ENCODE measurements at regions not wholly inside any gene's neighbourhood (a gene's known extent, or its start where the extent isn't known, plus 50 kb on each side); places are given as distances from the start of the nearest gene placed in this dataset.
"Not testable (repeated sequence)": the region's sequence is repeated elsewhere in the genome, so short reads cannot be mapped to it uniquely, and the experiment has no call there.

GRCh38 chr22:25331050-25331449 lies 111.6 kb downstream of the CRYBB2 start:
- 88% methylated on average over 4 of the region's 4 CpGs for WGBS
- TF ChIP-seq HNF4G (IDR thresholded peaks at IDR 0.05) = no peak
- TF ChIP-seq RXRA (IDR thresholded peaks at IDR 0.05) = no peak
- no peak for TF ChIP-seq RAD21 (IDR thresholded peaks at IDR 0.05)
- TF ChIP-seq JUND (IDR thresholded peaks at IDR 0.05) = no peak
- TF ChIP-seq NR2F2 (IDR thresholded peaks at IDR 0.05) = no peak
- no peak for TF ChIP-seq ATF3 (IDR thresholded peaks at IDR 0.05)
- TF ChIP-seq FOXA2 (IDR thresholded peaks at IDR 0.05) = no peak
- TF ChIP-seq YY1 (IDR thresholded peaks at IDR 0.05) = no peak
- Histone ChIP-seq H3K4me3 (ENCODE audit: low read depth in 1 of 3, low read length in 3 of 3) (no peak overlapping the region), H3K27ac (ENCODE audit: low read depth in 1 of 2, low read length in 2 of 2) (no peak overlapping the region), H3K9me3 (ENCODE audit: control insufficient read depth in 4 of 4, low read length in 3 of 4) (no peaks in the 10 kb centered on the region), H3K4me1 (ENCODE audit: control insufficient read depth in 4 of 4, insufficient read depth in 4 of 4, low read length in 3 of 4) (no peaks in the 10 kb centered on the region), H3K36me3 (ENCODE audit: control insufficient read depth in 4 of 4, insufficient read depth in 3 of 4, low read depth in 1 of 4, low read length in 3 of 4) (no peaks in the 10 kb centered on the region), H3K27me3 (ENCODE audit: control insufficient read depth in 4 of 4, insufficient read depth in 4 of 4, low read length in 3 of 4) (no peaks in the 10 kb centered on the region), H3K9ac (ENCODE audit: low read depth in 1 of 2, low read length in 2 of 2) (no peak overlapping the region)
- DNase-seq (ENCODE audit: low spot score) = no peak

- not testable (repeated sequence) for DNase-seq (ENCODE audit: low spot score); H3K4me3 ChIP-seq (ENCODE audit: low read depth in 1 of 3, low read length in 3 of 3); H3K27me3 ChIP-seq (ENCODE audit: control insufficient read depth in 4 of 4, insufficient read depth in 4 of 4, low read length in 3 of 4); H3K4me1 ChIP-seq (ENCODE audit: control insufficient read depth in 4 of 4, insufficient read depth in 4 of 4, low read length in 3 of 4); H3K27ac ChIP-seq (ENCODE audit: low read depth in 1 of 2, low read length in 2 of 2); H3K9me3 ChIP-seq (ENCODE audit: control insufficient read depth in 4 of 4, low read length in 3 of 4); H3K36me3 ChIP-seq (ENCODE audit: control insufficient read depth in 4 of 4, insufficient read depth in 3 of 4, low read depth in 1 of 4, low read length in 3 of 4); H3K9ac ChIP-seq (ENCODE audit: low read depth in 1 of 2, low read length in 2 of 2)
- 94% methylated on average over 5 of the region's 5 CpGs for WGBS
These were observed 112.5 kb downstream of the CRYBB2 start for GRCh38 chr22:25331911-25332310.

GRCh38 chr22:25332386-25332785 lies 112.9 kb downstream of the CRYBB2 start:
- no peak for TF ChIP-seq HNF4G (IDR thresholded peaks at IDR 0.05)
- no peak for TF ChIP-seq TAF1 (conservative IDR thresholded peaks at IDR 0.05)
- TF ChIP-seq SP1 (IDR thresholded peaks at IDR 0.05) = no peak
- no peak for TF ChIP-seq YY1 (IDR thresholded peaks at IDR 0.05)
- no peak for TF ChIP-seq ATF3 (IDR thresholded peaks at IDR 0.05)
- no peak for TF ChIP-seq MAX (IDR thresholded peaks at IDR 0.05)
- TF ChIP-seq RAD21 (IDR thresholded peaks at IDR 0.05) = no peak
- TF ChIP-seq NR2F2 (IDR thresholded peaks at IDR 0.05) = no peak
- no peak for TF ChIP-seq ZBTB33 (IDR thresholded peaks at IDR 0.05)
- no peak for TF ChIP-seq EGR1 (IDR thresholded peaks at IDR 0.05; ENCODE audit: low read depth in 2 of 2)
- H3K4me3 ChIP-seq (ENCODE audit: low read depth in 1 of 3, low read length in 3 of 3) = no peak overlapping the region

GRCh38 chr22:25334162-25334490 lies 114.7 kb downstream of the CRYBB2 start:
- 38% methylated on average over 10 of the region's 10 CpGs for WGBS
- Histone ChIP-seq H3K4me1 (ENCODE audit: control insufficient read depth in 4 of 4, insufficient read depth in 4 of 4, low read length in 3 of 4) (no peaks in the 10 kb centered on the region), H3K27ac (ENCODE audit: low read depth in 1 of 2, low read length in 2 of 2) (no peak overlapping the region), H3K4me3 (ENCODE audit: low read depth in 1 of 3, low read length in 3 of 3) (no peak overlapping the region), H3K9ac (ENCODE audit: low read depth in 1 of 2, low read length in 2 of 2) (no peak overlapping the region), H3K27me3 (ENCODE audit: control insufficient read depth in 4 of 4, insufficient read depth in 4 of 4, low read length in 3 of 4) (no peaks in the 10 kb centered on the region), H3K9me3 (ENCODE audit: control insufficient read depth in 4 of 4, low read length in 3 of 4) (no peaks in the 10 kb centered on the region), H3K36me3 (ENCODE audit: control insufficient read depth in 4 of 4, insufficient read depth in 3 of 4, low read depth in 1 of 4, low read length in 3 of 4) (no peaks in the 10 kb centered on the region)
- peak; percentile 83 for DNase-seq (ENCODE audit: low spot score)
- TF ChIP-seq RAD21 (IDR thresholded peaks at IDR 0.05) (peak; percentile 36 to 77), NR2F2 (IDR thresholded peaks at IDR 0.05) (no peak), EGR1 (IDR thresholded peaks at IDR 0.05; ENCODE audit: low read depth in 2 of 2) (no peak), CTCF (IDR thresholded peaks at IDR 0.05; ENCODE audit: low read depth, low read length, missing input control) (peak; percentile 40)

More at GRCh38 chr22:25332386-25332785, 112.9 kb downstream of the CRYBB2 start:
- no peak overlapping the region for H3K27ac ChIP-seq (ENCODE audit: low read depth in 1 of 2, low read length in 2 of 2)
- DNase-seq (ENCODE audit: low spot score) = no peak
- H3K9me3 ChIP-seq (ENCODE audit: control insufficient read depth in 4 of 4, low read length in 3 of 4) = no peaks in the 10 kb centered on the region
- WGBS = 96% methylated on average over 11 of the region's 11 CpGs
- no peaks in the 10 kb centered on the region for H3K27me3 ChIP-seq (ENCODE audit: control insufficient read depth in 4 of 4, insufficient read depth in 4 of 4, low read length in 3 of 4)
- H3K36me3 ChIP-seq (ENCODE audit: control insufficient read depth in 4 of 4, insufficient read depth in 3 of 4, low read depth in 1 of 4, low read length in 3 of 4) = no peaks in the 10 kb centered on the region
- no peaks in the 10 kb centered on the region for H3K4me1 ChIP-seq (ENCODE audit: control insufficient read depth in 4 of 4, insufficient read depth in 4 of 4, low read length in 3 of 4)
- H3K9ac ChIP-seq (ENCODE audit: low read depth in 1 of 2, low read length in 2 of 2) = no peak overlapping the region

- not testable (repeated sequence) for H3K9ac ChIP-seq (ENCODE audit: low read depth in 1 of 2, low read length in 2 of 2); H3K36me3 ChIP-seq (ENCODE audit: control insufficient read depth in 4 of 4, insufficient read depth in 3 of 4, low read depth in 1 of 4, low read length in 3 of 4); H3K27me3 ChIP-seq (ENCODE audit: control insufficient read depth in 4 of 4, insufficient read depth in 4 of 4, low read length in 3 of 4); H3K9me3 ChIP-seq (ENCODE audit: control insufficient read depth in 4 of 4, low read length in 3 of 4); H3K4me3 ChIP-seq (ENCODE audit: low read depth in 1 of 3, low read length in 3 of 3); H3K4me1 ChIP-seq (ENCODE audit: control insufficient read depth in 4 of 4, insufficient read depth in 4 of 4, low read length in 3 of 4); DNase-seq (ENCODE audit: low spot score); H3K27ac ChIP-seq (ENCODE audit: low read depth in 1 of 2, low read length in 2 of 2)
- WGBS = 89% methylated on average over 17 of the region's 17 CpGs
These were observed 115.2 kb downstream of the CRYBB2 start for GRCh38 chr22:25334631-25335030.
